Natural killer cell treated with Interleukin-12 subunit alpha and Interleukin-12 subunit beta and Interleukin-15 and Interleukin-18, amount 100 ng/mL, for 72 hours (primary cell): ENCODE measurements at regions not wholly inside any gene's neighbourhood (a gene's known extent, or its start where the extent isn't known, plus 50 kb on each side); places are given as distances from the start of the nearest gene placed in this dataset.

Source experiments
- ATAC-seq, 2 donors: fragments of 150-1000 bp; cut with Tn5 transposase in 1 of 2; sonication (Bioruptor Pico), chemical (Tn5 transposase) in 1 of 2; 2 replicates each; pipeline ENCODE4 v1.10.0; 2021
- DNase-seq: peaks from one replicate; pipeline ENCODE4 v3.0.0; 2022; ENCODE audit warnings: low spot score
- H3K27ac Mint-ChIP-seq, 2 donors: 1 replicate in 1 of 2; 2 replicates in 1 of 2; pipeline ENCODE4 v1.8.0; 2022; ENCODE audit warnings: mixed read lengths in 2 of 2, mild to moderate bottlenecking in 1 of 2, moderate library complexity in 1 of 2
- H3K27me3 Mint-ChIP-seq, 2 donors: 1 replicate in 1 of 2; 2 replicates in 1 of 2; pipeline ENCODE4 v1.8.0; 2022; ENCODE audit warnings: mixed read lengths in 2 of 2
- H3K36me3 Mint-ChIP-seq: one replicate; pipeline ENCODE4 v1.8.0; 2022; ENCODE audit warnings: mixed read lengths
- H3K4me1 Mint-ChIP-seq, 2 donors: 1 replicate in 1 of 2; 2 replicates in 1 of 2; pipeline ENCODE4 v1.8.0; 2022; ENCODE audit warnings: low read depth in 2 of 2, mixed read lengths in 2 of 2, mild to moderate bottlenecking in 1 of 2
- H3K4me3 Mint-ChIP-seq: one replicate; pipeline ENCODE4 v1.8.0; 2022; ENCODE audit warnings: mixed read lengths
- H3K9me3 Mint-ChIP-seq: 2 replicates; pipeline ENCODE4 v1.8.0; 2022; ENCODE audit warnings: mixed read lengths

DNA sequence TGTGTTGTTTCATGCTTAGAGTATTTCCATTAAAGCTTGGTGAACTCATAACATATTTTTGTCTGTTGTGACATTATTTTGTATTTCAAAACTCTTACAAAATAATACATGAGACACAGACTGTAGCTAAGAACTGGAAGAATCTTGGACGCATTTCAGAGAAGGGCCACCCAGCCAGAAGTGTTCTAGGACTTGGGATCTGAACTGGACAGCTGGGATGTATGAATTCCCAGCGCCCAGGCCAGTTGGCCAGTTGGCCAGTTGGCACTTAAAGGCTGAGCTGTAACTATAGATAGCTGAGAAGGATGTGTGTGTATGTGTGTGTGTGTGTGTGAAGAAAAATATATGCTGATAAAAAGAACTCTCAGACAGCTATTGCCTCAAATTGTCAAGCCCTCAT is 193.4 kb upstream of the GPR101 start:
- no peaks in the 10 kb centered on the region for H3K36me3 Mint-ChIP-seq
- H3K4me1 Mint-ChIP-seq = no peaks in the 10 kb centered on the region
- no peaks in the 10 kb centered on the region for H3K9me3 Mint-ChIP-seq
- DNase-seq (no peak), ATAC-seq (no peak)
- H3K4me3 Mint-ChIP-seq = no peak overlapping the region
- H3K27me3 Mint-ChIP-seq = peaks cover 15 to 21% of the 10 kb centered on the region in 2 donors
- H3K27ac Mint-ChIP-seq = no peak overlapping the region

- Mint-ChIP-seq H3K27me3 (peaks cover 6 to 8% of the 10 kb centered on the region in 2 donors), H3K36me3 (no peaks in the 10 kb centered on the region), H3K27ac (no peak overlapping the region), H3K4me1 (no peaks in the 10 kb centered on the region), H3K9me3 (no peaks in the 10 kb centered on the region), H3K4me3 (no peak overlapping the region)
- ATAC-seq = no peak
- DNase-seq = no peak
These were observed 181.7 kb upstream of the GPR101 start for GRCh38 chrX:137215467-137215866.

DNA sequence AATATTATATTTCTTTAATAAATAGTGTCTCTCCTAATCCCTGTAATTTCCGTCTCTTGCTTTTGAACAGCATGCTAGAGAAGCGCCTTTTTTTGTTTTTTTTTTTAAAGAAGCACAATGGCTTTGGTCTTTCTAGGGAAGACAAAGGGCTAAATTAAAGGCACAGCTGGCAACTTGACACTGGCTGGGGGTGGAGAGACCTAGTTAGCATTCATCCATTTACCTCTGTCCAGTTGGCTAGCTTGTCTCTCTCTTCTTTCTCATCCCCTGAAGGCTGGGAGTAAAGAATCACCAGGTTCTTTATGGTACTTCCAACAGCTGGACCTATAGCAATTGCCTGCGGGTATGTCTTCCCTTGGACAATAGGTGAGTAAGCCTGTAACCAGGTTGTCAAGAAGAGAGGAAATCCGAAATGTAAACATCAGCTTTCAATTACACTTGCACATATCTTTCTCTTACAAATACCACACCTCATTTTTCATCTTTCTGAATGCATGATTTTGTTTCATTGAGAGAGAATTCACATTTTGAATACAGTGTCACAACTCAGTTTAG is 178.4 kb upstream of the GPR101 start:
- DNase-seq (no peak), ATAC-seq (no peak)
- no peak overlapping the region for H3K27ac Mint-ChIP-seq
- H3K9me3 Mint-ChIP-seq = no peaks in the 10 kb centered on the region
- no peaks in the 10 kb centered on the region for H3K36me3 Mint-ChIP-seq
- H3K27me3 Mint-ChIP-seq = peaks cover 8 to 13% of the 10 kb centered on the region in 2 donors
- H3K4me1 Mint-ChIP-seq = no peaks in the 10 kb centered on the region
- H3K4me3 Mint-ChIP-seq = no peak overlapping the region

DNA sequence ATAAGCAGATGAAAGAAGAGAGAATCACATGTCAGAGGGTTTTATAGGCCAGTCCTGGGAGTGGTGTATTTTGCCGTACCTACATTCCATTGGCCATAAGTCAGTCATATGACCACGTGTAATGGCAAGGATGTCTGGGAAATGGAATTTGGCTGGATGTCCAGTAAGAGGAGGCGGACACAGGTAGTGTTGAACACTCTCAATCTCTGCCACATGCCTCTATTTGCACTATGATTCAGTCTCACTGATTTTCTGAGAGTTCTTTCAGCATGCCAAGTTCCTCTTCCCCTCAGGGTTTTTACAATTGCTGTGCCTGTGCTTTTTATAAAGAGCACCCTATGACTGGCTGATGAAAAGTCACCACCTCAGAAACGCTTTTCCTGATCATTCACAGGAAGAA is 164.2 kb upstream of the GPR101 start:
- Mint-ChIP-seq H3K4me3 (no peak overlapping the region), H3K9me3 (no peaks in the 10 kb centered on the region), H3K4me1 (no peaks in the 10 kb centered on the region), H3K36me3 (no peaks in the 10 kb centered on the region), H3K27me3 (peaks cover 23 to 26% of the 10 kb centered on the region in 2 donors), H3K27ac (no peak overlapping the region)
- ATAC-seq (no peak), DNase-seq (no peak)

GRCh38 chrX:137195991-137196390 is 162.2 kb upstream of the GPR101 start:
- ATAC-seq (no peak), DNase-seq (no peak)
- Mint-ChIP-seq H3K36me3 (no peaks in the 10 kb centered on the region), H3K27me3 (peaks cover 23 to 30% of the 10 kb centered on the region in 2 donors), H3K27ac (no peak overlapping the region), H3K4me1 (no peaks in the 10 kb centered on the region), H3K9me3 (no peaks in the 10 kb centered on the region), H3K4me3 (no peak overlapping the region)

GRCh38 chrX:137195296-137195695 is 161.5 kb upstream of the GPR101 start:
- peaks cover 19 to 27% of the 10 kb centered on the region in 2 donors for H3K27me3 Mint-ChIP-seq
- no peaks in the 10 kb centered on the region for H3K9me3 Mint-ChIP-seq
- ATAC-seq (no peak), DNase-seq (no peak)
- no peak overlapping the region for H3K27ac Mint-ChIP-seq
- H3K4me3 Mint-ChIP-seq = no peak overlapping the region
- H3K4me1 Mint-ChIP-seq = no peaks in the 10 kb centered on the region
- H3K36me3 Mint-ChIP-seq = no peaks in the 10 kb centered on the region

DNA sequence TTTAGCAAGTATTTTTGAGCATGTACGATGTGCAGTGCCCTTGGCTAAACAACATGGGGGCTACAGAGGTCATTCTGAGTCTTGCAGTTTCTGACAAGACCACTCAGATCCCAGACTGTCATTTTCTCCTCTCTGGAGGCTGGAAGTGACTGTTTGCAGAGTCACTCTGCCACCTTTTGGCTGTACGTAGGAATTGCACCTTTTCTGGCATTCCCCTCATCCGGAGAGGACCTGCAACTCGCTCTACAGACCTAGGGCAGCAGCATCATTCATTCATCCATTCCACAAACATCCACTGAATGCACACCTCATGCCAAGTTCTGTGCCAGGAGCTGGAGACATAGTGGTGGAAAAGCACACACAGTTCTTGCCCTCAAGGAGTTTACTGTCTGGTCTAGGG is 160.4 kb upstream of the GPR101 start:
- DNase-seq = no peak
- no peak overlapping the region for H3K4me3 Mint-ChIP-seq
- H3K27ac Mint-ChIP-seq = no peak overlapping the region
- no peaks in the 10 kb centered on the region for H3K9me3 Mint-ChIP-seq
- H3K36me3 Mint-ChIP-seq = no peaks in the 10 kb centered on the region
- peaks cover 14 to 21% of the 10 kb centered on the region in 2 donors for H3K27me3 Mint-ChIP-seq
- no peaks in the 10 kb centered on the region for H3K4me1 Mint-ChIP-seq
- ATAC-seq = peak in 1 of 2 donors; percentile 52

- no peak for ATAC-seq
- no peak for DNase-seq
- Mint-ChIP-seq H3K9me3 (no peaks in the 10 kb centered on the region), H3K4me1 (no peaks in the 10 kb centered on the region), H3K27me3 (peaks cover 9% of the 10 kb centered on the region in 2 donors), H3K36me3 (no peaks in the 10 kb centered on the region), H3K27ac (no peak overlapping the region), H3K4me3 (no peak overlapping the region)
These were observed 153.7 kb upstream of the GPR101 start for GRCh38 chrX:137187540-137187939.

- no peaks in the 10 kb centered on the region for H3K4me1 Mint-ChIP-seq
These were observed 144.6 kb upstream of the GPR101 start for GRCh38 chrX:137178392-137178791.

GRCh38 chrX:137172317-137172948 is 138.6 kb upstream of the GPR101 start:
- Mint-ChIP-seq H3K4me1 (no peaks in the 10 kb centered on the region), H3K27ac (no peak overlapping the region)

More at GRCh38 chrX:137178392-137178791, 144.6 kb upstream of the GPR101 start:
- Mint-ChIP-seq H3K36me3 (no peaks in the 10 kb centered on the region), H3K4me3 (no peak overlapping the region), H3K27me3 (peaks cover 22 to 24% of the 10 kb centered on the region in 2 donors), H3K9me3 (no peaks in the 10 kb centered on the region), H3K27ac (no peak overlapping the region)
- DNase-seq (no peak), ATAC-seq (no peak)

DNA sequence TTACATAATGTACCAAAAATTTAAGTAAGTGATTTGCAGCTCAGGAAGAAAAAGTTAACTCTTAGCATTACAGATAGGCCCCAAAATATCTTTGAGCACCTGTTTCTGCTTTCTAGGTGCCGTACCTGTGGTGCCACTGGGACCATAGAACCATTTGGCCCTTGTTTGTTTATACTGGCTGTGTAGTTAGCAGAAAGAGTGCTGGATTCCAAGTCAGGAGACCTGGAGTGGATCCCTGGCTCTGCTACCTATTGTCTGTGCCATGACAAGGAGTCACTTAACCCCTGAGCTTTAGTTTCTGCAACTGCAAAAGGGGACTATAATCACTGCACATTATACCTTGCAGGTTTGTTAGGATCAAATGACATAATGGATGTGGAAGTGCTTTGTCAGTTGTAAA is 137.8 kb upstream of the GPR101 start:
- ATAC-seq (no peak), DNase-seq (no peak)
- Mint-ChIP-seq H3K36me3 (no peaks in the 10 kb centered on the region), H3K9me3 (no peaks in the 10 kb centered on the region), H3K4me3 (no peak overlapping the region), H3K4me1 (no peaks in the 10 kb centered on the region), H3K27ac (no peak overlapping the region), H3K27me3 (peaks cover 14 to 30% of the 10 kb centered on the region in 2 donors)

More at GRCh38 chrX:137172317-137172948, 138.6 kb upstream of the GPR101 start:
- DNase-seq (no peak), ATAC-seq (no peak)
- Mint-ChIP-seq H3K9me3 (no peaks in the 10 kb centered on the region), H3K36me3 (no peaks in the 10 kb centered on the region), H3K4me3 (no peak overlapping the region), H3K27me3 (peaks cover 18 to 28% of the 10 kb centered on the region in 2 donors)

GRCh38 chrX:137166591-137166990 is 132.8 kb upstream of the GPR101 start:
- H3K36me3 Mint-ChIP-seq = no peaks in the 10 kb centered on the region
- H3K4me3 Mint-ChIP-seq = no peak overlapping the region
- DNase-seq (no peak), ATAC-seq (no peak)
- H3K27ac Mint-ChIP-seq = no peak overlapping the region
- H3K9me3 Mint-ChIP-seq = no peaks in the 10 kb centered on the region
- no peaks in the 10 kb centered on the region for H3K4me1 Mint-ChIP-seq
- H3K27me3 Mint-ChIP-seq = peaks cover 12 to 26% of the 10 kb centered on the region in 2 donors

DNA sequence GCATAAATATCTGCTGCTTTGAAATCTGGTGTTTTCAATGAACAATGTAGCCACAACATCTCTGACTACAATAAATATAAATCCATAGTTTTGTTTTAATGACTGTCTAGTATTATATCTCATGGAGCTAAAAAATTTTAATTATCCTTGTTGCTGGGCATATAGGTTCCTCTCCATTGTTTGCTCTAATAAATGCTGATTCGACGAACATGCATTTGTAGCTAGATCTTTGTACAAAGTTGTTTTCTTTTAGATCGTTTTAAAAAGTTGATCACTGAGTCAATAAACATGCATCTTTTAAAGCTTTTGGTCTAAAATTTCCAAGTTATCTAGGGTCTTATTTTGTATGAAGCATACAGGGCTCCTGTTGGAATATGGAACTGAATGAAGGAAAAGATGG is 130.5 kb upstream of the GPR101 start:
- Mint-ChIP-seq H3K36me3 (no peaks in the 10 kb centered on the region), H3K4me3 (no peak overlapping the region), H3K27ac (no peak overlapping the region), H3K4me1 (no peaks in the 10 kb centered on the region), H3K9me3 (no peaks in the 10 kb centered on the region), H3K27me3 (peaks cover 15 to 21% of the 10 kb centered on the region in 2 donors)
- ATAC-seq = no peak
- DNase-seq = no peak

- DNase-seq = no peak
- Mint-ChIP-seq H3K27ac (no peak overlapping the region), H3K27me3 (peaks cover 32 to 33% of the 10 kb centered on the region in 2 donors), H3K9me3 (no peaks in the 10 kb centered on the region), H3K4me3 (no peak overlapping the region), H3K4me1 (no peaks in the 10 kb centered on the region), H3K36me3 (no peaks in the 10 kb centered on the region)
- ATAC-seq = no peak
These were observed 117.6 kb upstream of the GPR101 start for GRCh38 chrX:137151403-137151802.

DNA sequence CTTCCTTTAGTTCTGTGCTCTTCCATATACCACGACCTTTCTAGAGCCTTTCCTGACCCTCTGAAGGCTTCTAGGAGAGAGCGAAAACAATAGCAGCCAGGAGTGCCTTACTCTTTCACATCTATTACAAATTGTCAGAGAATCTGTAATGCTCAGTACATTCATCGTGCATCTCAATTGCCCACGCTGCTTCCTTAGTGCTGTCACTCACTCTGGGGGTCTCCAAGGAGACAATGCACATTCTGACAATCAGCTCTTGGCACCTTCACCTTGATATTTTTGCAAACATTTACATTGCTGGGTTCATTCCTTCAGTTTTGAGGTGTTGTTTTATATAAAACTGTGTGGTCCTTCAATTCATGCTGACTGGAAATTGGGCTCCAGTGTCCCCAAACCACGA is 110.1 kb upstream of the GPR101 start:
- peaks cover 7 to 18% of the 10 kb centered on the region in 2 donors for H3K27me3 Mint-ChIP-seq
- H3K4me3 Mint-ChIP-seq = no peak overlapping the region
- ATAC-seq = no peak
- no peaks in the 10 kb centered on the region for H3K36me3 Mint-ChIP-seq
- H3K27ac Mint-ChIP-seq = no peak overlapping the region
- no peaks in the 10 kb centered on the region for H3K9me3 Mint-ChIP-seq
- H3K4me1 Mint-ChIP-seq = no peaks in the 10 kb centered on the region
- no peak for DNase-seq
